DND-41 (cell line): ENCODE measurements at regions not wholly inside any gene's neighbourhood (a gene's known extent, or its start where the extent isn't known, plus 50 kb on each side); places are given as distances from the start of the nearest gene placed in this dataset.

ENCODE experiments used
- EZH2 ChIP-seq: IDR thresholded peaks from 3 replicates; pipeline ENCODE4 v1.6.1; 2012; ENCODE audit warnings: borderline replicate concordance, low read depth, mild to moderate bottlenecking, moderate library complexity, low read length, inconsistent platforms; ENCODE audit not compliant: severe bottlenecking
- TF ChIP-seq, protein P1 (sequence below): IDR thresholded peaks from 2 replicates; pipeline ENCODE4 v1.5.1; 2012; ENCODE audit warnings: borderline replicate concordance, low read length, moderate library complexity, mild to moderate bottlenecking; ENCODE audit not compliant: poor library complexity, severe bottlenecking; ENCODE audit errors: extremely low read depth

DNA sequence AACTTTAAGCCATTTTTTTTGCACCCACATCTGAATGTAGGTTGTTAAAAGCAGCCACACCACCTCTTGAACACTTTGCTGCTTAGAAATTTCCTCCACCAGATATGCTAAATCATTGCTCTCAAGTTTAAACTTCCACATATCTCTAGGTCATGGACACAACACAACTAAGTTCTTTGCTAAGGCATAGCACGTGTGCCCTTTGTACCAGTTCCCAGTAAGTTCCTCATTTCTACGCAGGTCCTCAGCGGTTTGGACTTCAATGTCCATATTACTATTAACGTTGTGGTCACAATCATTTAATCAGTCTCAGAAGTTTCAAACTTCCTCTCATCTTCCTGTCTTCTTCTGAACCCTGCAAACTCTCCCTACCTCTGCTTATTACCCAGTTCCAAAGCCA is 661.6 kb upstream of the PKN2 start:
- TF ChIP-seq, protein P1, sequence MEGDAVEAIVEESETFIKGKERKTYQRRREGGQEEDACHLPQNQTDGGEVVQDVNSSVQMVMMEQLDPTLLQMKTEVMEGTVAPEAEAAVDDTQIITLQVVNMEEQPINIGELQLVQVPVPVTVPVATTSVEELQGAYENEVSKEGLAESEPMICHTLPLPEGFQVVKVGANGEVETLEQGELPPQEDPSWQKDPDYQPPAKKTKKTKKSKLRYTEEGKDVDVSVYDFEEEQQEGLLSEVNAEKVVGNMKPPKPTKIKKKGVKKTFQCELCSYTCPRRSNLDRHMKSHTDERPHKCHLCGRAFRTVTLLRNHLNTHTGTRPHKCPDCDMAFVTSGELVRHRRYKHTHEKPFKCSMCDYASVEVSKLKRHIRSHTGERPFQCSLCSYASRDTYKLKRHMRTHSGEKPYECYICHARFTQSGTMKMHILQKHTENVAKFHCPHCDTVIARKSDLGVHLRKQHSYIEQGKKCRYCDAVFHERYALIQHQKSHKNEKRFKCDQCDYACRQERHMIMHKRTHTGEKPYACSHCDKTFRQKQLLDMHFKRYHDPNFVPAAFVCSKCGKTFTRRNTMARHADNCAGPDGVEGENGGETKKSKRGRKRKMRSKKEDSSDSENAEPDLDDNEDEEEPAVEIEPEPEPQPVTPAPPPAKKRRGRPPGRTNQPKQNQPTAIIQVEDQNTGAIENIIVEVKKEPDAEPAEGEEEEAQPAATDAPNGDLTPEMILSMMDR, result no peak
- no peak for TF ChIP-seq EZH2
